HEK293T (cell line): ENCODE measurements at regions not wholly inside any gene's neighbourhood (a gene's known extent, or its start where the extent isn't known, plus 50 kb on each side); places are given as distances from the start of the nearest gene placed in this dataset.

Experiments used
- CTCF ChIA-PET: fragments of 350-600 bp; formaldehyde crosslinking; extraction: SDS; loops from one replicate; lab custom pipeline; 2021; ENCODE audit warnings: antibody characterized with exemption, inconsistent platforms; lab: Yijun Ruan, JAX
- POLR2A ChIA-PET: fragments of 350-600 bp; formaldehyde crosslinking; extraction: SDS; loops from one replicate; lab custom pipeline; 2020; ENCODE audit warnings: antibody characterized with exemption, inconsistent platforms; lab: Yijun Ruan, JAX
- DNase-seq: peaks from one replicate; pipeline ENCODE4 v3.0.0; 2012; ENCODE audit warnings: mixed read lengths; ENCODE audit errors: extremely low spot score
- ARNT ChIP-seq: fragments of 450-650 bp; IDR thresholded peaks from 2 replicates; pipeline ENCODE4 v1.6.1; 2017; ENCODE audit warnings: mild to moderate bottlenecking
- BHLHE40 ChIP-seq: fragments of 450-650 bp; IDR thresholded peaks from 2 replicates; pipeline ENCODE4 v1.6.1; 2016; ENCODE audit warnings: mild to moderate bottlenecking, moderate library complexity, borderline replicate concordance
- CTBP1 ChIP-seq: fragments of 450-650 bp; IDR thresholded peaks from 2 replicates; pipeline ENCODE4 v1.6.1; 2016; ENCODE audit warnings: borderline replicate concordance
- ELF4 ChIP-seq: fragments of 450-650 bp; IDR thresholded peaks from 2 replicates; pipeline ENCODE4 v1.6.1; 2017; ENCODE audit warnings: antibody characterized with exemption
- FOXA1 ChIP-seq: fragments of 450-650 bp; IDR thresholded peaks from 2 replicates; pipeline ENCODE4 v1.6.1; 2016; ENCODE audit warnings: mild to moderate bottlenecking
- FOXK2 ChIP-seq: fragments of 450-650 bp; IDR thresholded peaks from 2 replicates; pipeline ENCODE4 v1.6.1; 2016; ENCODE audit warnings: mild to moderate bottlenecking
- FOXM1 ChIP-seq: fragments of 450-650 bp; IDR thresholded peaks from 2 replicates; pipeline ENCODE4 v1.6.1; 2017; ENCODE audit warnings: mild to moderate bottlenecking, borderline replicate concordance
- HDGF ChIP-seq: fragments of 450-650 bp; IDR thresholded peaks from 2 replicates; pipeline ENCODE4 v1.6.1; 2017; ENCODE audit warnings: antibody characterized with exemption, borderline replicate concordance
- L3MBTL2 ChIP-seq: fragments of 450-650 bp; conservative IDR thresholded peaks from 2 replicates; pipeline ENCODE4 v1.6.1; 2016; ENCODE audit warnings: mild to moderate bottlenecking
- LEF1 ChIP-seq: fragments of 450-650 bp; IDR thresholded peaks from 2 replicates; pipeline ENCODE4 v1.6.1; 2017; ENCODE audit warnings: mild to moderate bottlenecking, borderline replicate concordance
- NFRKB ChIP-seq: fragments of 450-650 bp; IDR thresholded peaks from 2 replicates; pipeline ENCODE4 v1.6.1; 2016; ENCODE audit warnings: mild to moderate bottlenecking, moderate library complexity
- PKNOX1 ChIP-seq: fragments of 450-650 bp; IDR thresholded peaks from 2 replicates; pipeline ENCODE4 v1.6.1; 2016
- SP1 ChIP-seq: fragments of 450-650 bp; IDR thresholded peaks from 2 replicates; pipeline ENCODE4 v1.6.1; 2017
- SUZ12 ChIP-seq: fragments of 450-650 bp; IDR thresholded peaks from 2 replicates; pipeline ENCODE4 v1.6.1; 2016; ENCODE audit warnings: mild to moderate bottlenecking
- TARDBP ChIP-seq: fragments of 450-650 bp; IDR thresholded peaks from 2 replicates; pipeline ENCODE4 v1.6.1; 2016
- ZNF384 ChIP-seq: fragments of 450-650 bp; IDR thresholded peaks from 2 replicates; pipeline ENCODE4 v1.6.1; 2016

DNA sequence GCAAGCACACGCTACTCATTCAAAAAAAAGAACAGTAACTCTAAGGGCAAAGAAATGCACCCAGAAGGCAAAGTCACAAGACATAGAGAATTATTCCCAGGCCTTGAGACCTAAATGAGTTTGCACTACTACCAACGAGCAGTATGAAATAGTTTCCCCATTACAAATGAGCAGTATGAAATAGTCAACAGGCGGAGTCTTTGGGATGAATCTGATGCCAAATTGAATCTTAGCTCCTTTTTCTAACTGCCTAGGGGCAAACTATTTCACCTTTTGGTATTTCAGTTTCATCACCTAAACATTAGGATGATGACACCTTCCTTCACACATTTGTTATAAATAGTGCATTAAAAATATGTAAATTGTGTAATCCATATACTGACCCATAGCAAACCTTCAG lies 213.0 kb upstream of the FAT4 start:
- CTCF ChIA-PET: no interaction called here
- POLR2A ChIA-PET: no interaction called here
- DNase-seq: no peak
- no peak for TF ChIP-seq FOXA1
- TF ChIP-seq NFRKB: no peak
- TF ChIP-seq ZNF384: no peak
- TF ChIP-seq BHLHE40: no peak
- TF ChIP-seq PKNOX1: no peak

- DNase-seq: no peak
These were observed 217.0 kb upstream of the FAT4 start for GRCh38 chr4:125097729-125098128.

GRCh38 chr4:125096662-125097061 lies 218.1 kb upstream of the FAT4 start:
- TF ChIP-seq SUZ12: no peak
- TF ChIP-seq FOXK2: no peak
- TF ChIP-seq L3MBTL2: no peak
- TF ChIP-seq CTBP1: no peak
- TF ChIP-seq HDGF: no peak
- TF ChIP-seq ARNT: no peak
- TF ChIP-seq ELF4: no peak
- TF ChIP-seq LEF1: no peak
- TF ChIP-seq FOXA1: no peak
- no peak for TF ChIP-seq SP1
- ChIA-PET CTCF (no interaction called here), POLR2A (no interaction called here)
- no peak for DNase-seq

More at GRCh38 chr4:125097729-125098128, 217.0 kb upstream of the FAT4 start:
- TF ChIP-seq FOXA1 (no peak), ELF4 (no peak), TARDBP (no peak), FOXK2 (no peak), PKNOX1 (no peak), SUZ12 (no peak), FOXM1 (no peak), ARNT (no peak), HDGF (no peak), SP1 (no peak), L3MBTL2 (no peak), CTBP1 (no peak), ZNF384 (no peak), LEF1 (no peak), BHLHE40 (no peak), NFRKB (no peak)
- ChIA-PET POLR2A (no interaction called here), CTCF (no interaction called here)

DNA sequence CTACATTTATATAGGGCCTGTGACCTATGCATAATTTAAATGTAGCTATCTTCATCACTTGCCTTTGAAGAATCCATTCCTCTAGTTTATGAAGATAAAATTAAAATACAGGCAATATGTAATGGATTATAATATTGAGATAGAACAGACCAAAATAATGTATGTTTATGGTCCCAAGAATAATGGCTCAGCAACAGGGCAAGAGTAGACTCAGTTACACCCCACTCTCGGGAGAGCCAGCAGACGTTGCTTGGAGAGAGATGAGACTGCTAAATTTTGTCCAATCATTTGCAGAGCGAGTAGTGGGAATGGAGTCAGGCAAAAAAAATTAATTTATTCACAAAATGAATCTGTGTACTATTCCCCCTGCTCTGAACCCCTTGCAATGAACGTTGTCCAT lies 223.2 kb upstream of the FAT4 start:
- DNase-seq: no peak
- ChIA-PET POLR2A (no interaction called here), CTCF (no interaction called here)
- TF ChIP-seq CTBP1 (no peak), PKNOX1 (no peak), TARDBP (no peak), ELF4 (no peak), ARNT (no peak)

GRCh38 chr4:125091101-125091500 lies 223.7 kb upstream of the FAT4 start:
- DNase-seq: no peak
- CTCF ChIA-PET: no interaction called here
- TF ChIP-seq L3MBTL2 (no peak), ARNT (no peak), TARDBP (no peak), FOXK2 (no peak), BHLHE40 (no peak), PKNOX1 (no peak), ELF4 (no peak)
- POLR2A ChIA-PET: no interaction called here

DNA sequence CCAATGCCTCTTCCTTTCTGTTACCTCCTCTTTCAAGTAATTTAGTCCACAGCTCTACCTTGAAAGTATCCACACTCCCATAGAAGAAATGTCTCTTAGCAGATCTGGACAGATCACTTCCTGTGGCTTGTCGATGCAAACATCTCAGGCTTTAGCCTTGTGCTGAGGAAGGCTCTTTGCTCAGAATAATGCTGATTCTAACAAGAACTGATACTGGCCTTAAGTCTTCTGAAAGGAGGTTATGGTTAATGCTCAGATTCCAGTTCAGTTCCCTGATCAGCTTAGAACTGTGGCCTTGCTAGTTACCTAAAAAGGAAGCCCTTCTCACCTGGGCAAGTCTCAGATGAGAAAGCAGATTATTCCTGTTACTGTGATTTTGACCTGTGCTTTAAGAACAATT lies 230.1 kb upstream of the FAT4 start:
- TF ChIP-seq FOXM1 (no peak), NFRKB (no peak), SUZ12 (no peak), CTBP1 (no peak), LEF1 (no peak), ARNT (no peak), BHLHE40 (no peak), L3MBTL2 (no peak), FOXK2 (no peak), PKNOX1 (no peak), ZNF384 (no peak), HDGF (no peak), FOXA1 (no peak), SP1 (no peak), TARDBP (no peak), ELF4 (no peak)
- CTCF ChIA-PET: no interaction called here
- POLR2A ChIA-PET: no interaction called here
- no peak for DNase-seq
